IMR-90 (cell line): ENCODE measurements at regions not wholly inside any gene's neighbourhood (a gene's known extent, or its start where the extent isn't known, plus 50 kb on each side); places are given as distances from the start of the nearest gene placed in this dataset.

ENCODE experiments used
- ATAC-seq: fragments of 200-7000 bp; cut with Tn5 transposase; 2 replicates; pipeline ENCODE4 v1.9.1; 2020; ENCODE audit warnings: low read depth, mild to moderate bottlenecking, moderate library complexity
- BruUV-seq: library from RNA; stranded (reverse); fragments of 400-500 nt; replicated peaks from 2 replicates; lab custom pipeline; 2021; lab: Mats Ljungman, UMichigan
- CTCF ChIA-PET: fragments of 300-600 bp; formaldehyde crosslinking; extraction: SDS; loops from one replicate; lab custom pipeline; 2021; ENCODE audit warnings: antibody characterized with exemption; lab: Yijun Ruan, JAX
- POLR2A ChIA-PET: fragments of 300-600 bp; sonication (Branson Sonifier 250); formaldehyde crosslinking; loops from one replicate; lab custom pipeline; 2022; ENCODE audit warnings: antibody characterized with exemption; ENCODE audit not compliant: unreplicated experiment; lab: Charles Lee
- DNase-seq: peaks from one replicate; pipeline ENCODE4 v3.0.0; 2013
- H2AFZ ChIP-seq: replicated peaks from 2 replicates; pipeline ENCODE3; 2013; ENCODE audit warnings: low read length, mild to moderate bottlenecking; ENCODE audit not compliant: poor library complexity
- H2AK5ac ChIP-seq: 2 replicates; pipeline ENCODE4 v1.6.1; 2013; ENCODE audit warnings: low read depth, low read length, inconsistent platforms
- H2AK9ac ChIP-seq: replicated peaks from 2 replicates; pipeline ENCODE3; 2013; ENCODE audit warnings: mild to moderate bottlenecking, low read depth, low read length, moderate library complexity; ENCODE audit not compliant: poor library complexity
- H2BK120ac ChIP-seq: 2 replicates; pipeline ENCODE4 v1.6.1; 2013; ENCODE audit warnings: low read depth, low read length, inconsistent platforms
- H2BK15ac ChIP-seq: 3 replicates; pipeline ENCODE4 v1.6.1; 2013; ENCODE audit warnings: low read depth, low read length, inconsistent platforms
- H2BK20ac ChIP-seq: 2 replicates; pipeline ENCODE4 v1.6.1; 2013; ENCODE audit warnings: low read depth, mild to moderate bottlenecking, inconsistent platforms, low read length, moderate library complexity
- H2BK5ac ChIP-seq: 2 replicates; pipeline ENCODE4 v1.6.1; 2013; ENCODE audit warnings: mild to moderate bottlenecking, low read depth, low read length, inconsistent platforms; ENCODE audit not compliant: poor library complexity, severe bottlenecking
- H3K14ac ChIP-seq: replicated peaks from 2 replicates; pipeline ENCODE4 v1.6.1; 2013; ENCODE audit warnings: low read depth, low read length, inconsistent platforms
- H3K18ac ChIP-seq: 2 replicates; pipeline ENCODE4 v1.6.1; 2013; ENCODE audit warnings: low read depth, low read length, control low read depth
- H3K23ac ChIP-seq: 2 replicates; pipeline ENCODE4 v1.6.1; 2013; ENCODE audit warnings: low read depth, low read length, inconsistent platforms
- H3K27ac ChIP-seq: 2 replicates; pipeline ENCODE4 v1.5.1; 2013; ENCODE audit warnings: mild to moderate bottlenecking, control low read depth, low read length; ENCODE audit not compliant: insufficient read depth
- H3K27me3 ChIP-seq: 2 replicates; pipeline ENCODE4 v1.6.1; 2013; ENCODE audit warnings: low read length; ENCODE audit not compliant: control insufficient read depth, insufficient read depth
- H3K36me3 ChIP-seq: 2 replicates; pipeline ENCODE4 v1.6.1; 2013; ENCODE audit warnings: low read length, mixed read lengths; ENCODE audit not compliant: control insufficient read depth, insufficient read depth
- H3K4ac ChIP-seq: 2 replicates; pipeline ENCODE4 v1.6.1; 2013; ENCODE audit warnings: low read depth, low read length, inconsistent platforms
- H3K4me1 ChIP-seq: 2 replicates; pipeline ENCODE4 v1.6.1; 2013; ENCODE audit warnings: low read length, mixed read lengths; ENCODE audit not compliant: control insufficient read depth, insufficient read depth
- H3K4me2 ChIP-seq: 2 replicates; pipeline ENCODE4 v1.6.1; 2013; ENCODE audit warnings: low read depth, mild to moderate bottlenecking, control low read depth, low read length, moderate library complexity
- H3K4me3 ChIP-seq: 2 replicates; pipeline ENCODE4 v1.5.1; 2013; ENCODE audit warnings: low read depth, mild to moderate bottlenecking, control low read depth, low read length, moderate library complexity; ENCODE audit not compliant: insufficient read depth
- H3K56ac ChIP-seq: 2 replicates; pipeline ENCODE4 v1.6.1; 2013; ENCODE audit warnings: low read length, inconsistent platforms; ENCODE audit not compliant: insufficient read depth; ENCODE audit errors: extremely low read depth
- H3K79me1 ChIP-seq, 2 experiments: 2 replicates each; pipeline ENCODE4 v1.6.1; 2013; ENCODE audit warnings: low read length in 2 of 2, inconsistent platforms in 1 of 2, low read depth in 1 of 2
- H3K9ac ChIP-seq: 2 replicates; pipeline ENCODE4 v1.6.1; 2013; ENCODE audit warnings: low read depth, low read length, control low read depth
- H3K9me1 ChIP-seq: 2 replicates; pipeline ENCODE4 v1.6.1; 2013; ENCODE audit warnings: low read length, inconsistent platforms; ENCODE audit not compliant: insufficient read depth
- H3K9me3 ChIP-seq: 2 replicates; pipeline ENCODE4 v1.6.1; 2013; ENCODE audit warnings: low read length; ENCODE audit not compliant: control insufficient read depth, insufficient read depth
- H4K20me1 ChIP-seq: 2 replicates; pipeline ENCODE4 v1.6.1; 2013; ENCODE audit warnings: low read length, inconsistent platforms; ENCODE audit not compliant: insufficient read depth
- H4K5ac ChIP-seq: 2 replicates; pipeline ENCODE4 v1.6.1; 2013; ENCODE audit warnings: mild to moderate bottlenecking, low read depth, low read length, control low read depth
- H4K8ac ChIP-seq, 2 experiments: 2 replicates each; pipeline ENCODE4 v1.6.1; 2013; ENCODE audit warnings: low read depth in 2 of 2, low read length in 2 of 2, control low read depth in 1 of 2, inconsistent platforms in 1 of 2
- H4K91ac ChIP-seq: 2 replicates; pipeline ENCODE4 v1.6.1; 2013; ENCODE audit warnings: low read depth, low read length, inconsistent platforms; ENCODE audit not compliant: insufficient read depth
- BHLHE40 ChIP-seq: fragments of 150-350 bp; IDR thresholded peaks from 2 replicates; pipeline ENCODE4 v1.6.1; 2016; ENCODE audit warnings: mild to moderate bottlenecking, low read depth, low read length
- CEBPB ChIP-seq: IDR thresholded peaks from 2 replicates; pipeline ENCODE4 v1.6.1; 2012; ENCODE audit warnings: low read depth, low read length, improper control_type of control experiment
- CHD1 ChIP-seq: IDR thresholded peaks from 2 replicates; pipeline ENCODE4 v1.6.1; 2012; ENCODE audit warnings: low read depth, low read length, improper control_type of control experiment
- CTCF ChIP-seq: conservative IDR thresholded peaks from 2 replicates; pipeline ENCODE4 v1.5.1; 2012; ENCODE audit warnings: mild to moderate bottlenecking, low read depth, low read length, improper control_type of control experiment
- FOS ChIP-seq: fragments of 150-350 bp; IDR thresholded peaks from 2 replicates; pipeline ENCODE4 v1.6.1; 2016; ENCODE audit warnings: low read depth, low read length
- MAFK ChIP-seq: IDR thresholded peaks from 2 replicates; pipeline ENCODE4 v1.6.1; 2012; ENCODE audit warnings: low read depth, low read length, improper control_type of control experiment
- MAZ ChIP-seq: IDR thresholded peaks from 2 replicates; pipeline ENCODE4 v1.6.1; 2012; ENCODE audit warnings: low read depth, mild to moderate bottlenecking, low read length, improper control_type of control experiment, moderate library complexity, borderline replicate concordance
- MXI1 ChIP-seq: IDR thresholded peaks from 2 replicates; pipeline ENCODE4 v1.6.1; 2012; ENCODE audit warnings: low read depth, mild to moderate bottlenecking, low read length, moderate library complexity, borderline replicate concordance
- NFE2L2 ChIP-seq: fragments of 150-350 bp; IDR thresholded peaks from 2 replicates; pipeline ENCODE4 v1.6.1; 2016; ENCODE audit warnings: low read depth, mild to moderate bottlenecking, low read length
- POLR2A ChIP-seq: IDR thresholded peaks from 2 replicates; pipeline ENCODE4 v1.6.1; 2012; ENCODE audit warnings: mild to moderate bottlenecking, low read depth, low read length
- RAD21 ChIP-seq: IDR thresholded peaks from 2 replicates; pipeline ENCODE4 v1.6.1; 2012; ENCODE audit warnings: low read length, improper control_type of control experiment
- RCOR1 ChIP-seq: IDR thresholded peaks from 2 replicates; pipeline ENCODE4 v1.6.1; 2012; ENCODE audit warnings: mild to moderate bottlenecking, low read length, improper control_type of control experiment; ENCODE audit not compliant: insufficient replicate concordance
- RFX5 ChIP-seq: IDR thresholded peaks from 2 replicates; pipeline ENCODE4 v1.8.0; 2012; ENCODE audit warnings: low read depth, mild to moderate bottlenecking, low read length, moderate library complexity
- SMC3 ChIP-seq: fragments of 150-350 bp; IDR thresholded peaks from 2 replicates; pipeline ENCODE4 v1.6.1; 2016; ENCODE audit warnings: low read depth, mild to moderate bottlenecking, antibody characterized with exemption, low read length, moderate library complexity
- whole genome bisulfite sequencing, 2 experiments: methylation state at CpG; one replicate each; pipeline versions ENCODE4 v1.1.5 to v1.1.7; 2013; ENCODE audit warnings: missing lambda C conversion rate in 2 of 2; ENCODE audit not compliant: insufficient read length in 1 of 2; ENCODE audit errors: extremely low coverage in 2 of 2; 5-methylcytosine and 5-hydroxymethylcytosine counted together
- dilution Hi-C: fragments of 300-500 bp; cut with HindIII; formaldehyde crosslinking; loops from one replicate; pipeline ENCODE4 v1.14.3; 2018; ENCODE audit warnings: low sequenced_read_pairs; ENCODE audit not compliant: unreplicated experiment
- in situ Hi-C: fragments of 300-500 bp; cut with MboI; formaldehyde crosslinking; loops from 3 replicates; pipeline ENCODE4 v1.14.3; 2019; ENCODE audit warnings: low sequenced_read_pairs, inconsistent platforms, mixed read lengths
- intact Hi-C: fragments of 100-400 bp; cut with micrococcal nuclease; formaldehyde crosslinking; loops from 2 replicates; pipeline ENCODE4 v1.10.0; 2022
- TF ChIP-seq, protein P1 (sequence below): fragments of 150-350 bp; IDR thresholded peaks from 2 replicates; pipeline ENCODE4 v1.6.1; 2016; ENCODE audit warnings: low read depth, mild to moderate bottlenecking, low read length, moderate library complexity, borderline replicate concordance

GRCh38 chr2:195575879-195576401 is 81.1 kb upstream of the SLC39A10 start (continued):
- no peak for TF ChIP-seq CHD1

DNA sequence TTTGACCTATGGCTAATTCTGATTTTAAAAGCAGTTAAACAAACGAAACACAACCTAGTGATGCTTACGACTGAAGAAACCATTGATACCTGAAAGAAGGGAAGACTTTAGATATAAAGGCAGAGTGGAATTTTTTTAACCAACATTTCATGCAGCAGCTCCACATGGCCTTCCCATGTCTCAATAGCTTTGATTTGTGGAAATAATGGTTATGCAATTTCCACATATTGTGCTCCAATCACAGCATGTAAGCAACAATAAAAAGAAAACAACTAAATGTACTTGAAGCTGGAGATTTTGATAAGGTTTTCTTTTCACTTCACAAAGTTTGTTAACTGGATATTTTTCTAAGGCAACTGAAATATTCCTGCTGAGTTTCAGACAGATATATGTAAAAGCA is 82.0 kb upstream of the SLC39A10 start:
- Histone ChIP-seq H2BK5ac (no peak overlapping the region), H3K27ac (no peak overlapping the region), H4K20me1 (no peaks in the 10 kb centered on the region), H3K56ac (no peak overlapping the region), H2BK20ac (peak overlapping the region; percentile 77; the same call in 1 of the 2 replicates), H2AK9ac (no peak overlapping the region), H4K91ac (no peak overlapping the region), H3K4ac (no peak overlapping the region), H3K4me1 (peaks cover 13% of the 10 kb centered on the region), H3K9me1 (peaks cover 2% of the 10 kb centered on the region; the same call in 1 of the 2 replicates), H3K27me3 (no peaks in the 10 kb centered on the region), H3K23ac (no peak overlapping the region; the same call in 1 of the 2 replicates), H2BK15ac (peak overlapping the region; percentile 29; the same call in 1 of the 3 replicates), H3K18ac (peak overlapping the region; percentile 24; the same call in 1 of the 2 replicates), H2AK5ac (no peak overlapping the region), H2BK120ac (peak overlapping the region; percentile 80; the same call in 1 of the 2 replicates), H4K5ac (peak overlapping the region; percentile 52; the same call in 1 of the 2 replicates), H3K4me3 (no peak overlapping the region), H2AFZ (no peak overlapping the region), H3K14ac (no peak overlapping the region), H3K36me3 (no peaks in the 10 kb centered on the region), H3K9ac (no peak overlapping the region), H3K9me3 (no peaks in the 10 kb centered on the region), H3K4me2 (no peak overlapping the region), H3K79me1 (no peaks in the 10 kb centered on the region), H4K8ac (peak overlapping the region in 1 of 2 experiments; percentile 20; a peak in 1 of 4 replicates)
- intact Hi-C loops: no loop called here
- BruUV-seq: no TSS peak
- TF ChIP-seq CEBPB (no peak), RAD21 (no peak), NFE2L2 (no peak), CHD1 (no peak), CTCF (no peak), SMC3 (no peak), POLR2A (no peak), MAZ (no peak), MAFK (no peak), MXI1 (no peak), BHLHE40 (no peak), FOS (no peak), RFX5 (no peak), RCOR1 (no peak)
- TF ChIP-seq, protein P1, sequence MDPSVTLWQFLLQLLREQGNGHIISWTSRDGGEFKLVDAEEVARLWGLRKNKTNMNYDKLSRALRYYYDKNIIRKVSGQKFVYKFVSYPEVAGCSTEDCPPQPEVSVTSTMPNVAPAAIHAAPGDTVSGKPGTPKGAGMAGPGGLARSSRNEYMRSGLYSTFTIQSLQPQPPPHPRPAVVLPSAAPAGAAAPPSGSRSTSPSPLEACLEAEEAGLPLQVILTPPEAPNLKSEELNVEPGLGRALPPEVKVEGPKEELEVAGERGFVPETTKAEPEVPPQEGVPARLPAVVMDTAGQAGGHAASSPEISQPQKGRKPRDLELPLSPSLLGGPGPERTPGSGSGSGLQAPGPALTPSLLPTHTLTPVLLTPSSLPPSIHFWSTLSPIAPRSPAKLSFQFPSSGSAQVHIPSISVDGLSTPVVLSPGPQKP: no peak
- no peak for DNase-seq
- in situ Hi-C loops: no loop called here
- no CpG with 5 or more reads among the region's 2 CpGs for WGBS, 2 experiments
- no peak for ATAC-seq
- ChIA-PET CTCF (no interaction called here), POLR2A (no interaction called here)
- dilution Hi-C loops: no loop called here
